K562 (cell line): ENCODE measurements at regions not wholly inside any gene's neighbourhood (a gene's known extent, or its start where the extent isn't known, plus 50 kb on each side); places are given as distances from the start of the nearest gene placed in this dataset.

Source experiments
- ATAC-seq: fragments of 200-7000 bp; cut with Tn5 transposase; 3 replicates; pipeline ENCODE4 v1.9.1; 2020; ENCODE audit warnings: moderate library complexity
- BruUV-seq: library from RNA; stranded (reverse); fragments of 400-500 nt; replicated peaks from 2 replicates; lab custom pipeline; 2021; lab: Mats Ljungman, UMichigan
- CTCF ChIA-PET: fragments of 300-600 bp; formaldehyde crosslinking; extraction: SDS; loops from one replicate; lab custom pipeline; 2021; ENCODE audit warnings: low intra/inter-chr PET ratio; lab: Yijun Ruan, JAX
- POLR2A ChIA-PET: fragments of 300-600, 350-650 bp; sonication (Branson Sonifier 250); formaldehyde crosslinking; extraction: SDS; loops from one replicate; lab custom pipeline; 2021; ENCODE audit warnings: antibody characterized with exemption, inconsistent platforms; lab: Yijun Ruan, JAX
- DNase-seq, 4 experiments: peaks; one replicate each; pipeline versions ENCODE4 v3.0.0 to v3.0.0-alpha.2; 2011 to 2018; ENCODE audit warnings: low spot score in 3 of 4, mixed read lengths in 3 of 4; ENCODE audit errors: extremely low read depth in 1 of 4
- FAIRE-seq: peaks from 2 replicates; lab custom pipeline; 2011; peaks lifted over from hg19 to GRCh38; lab: Jason Lieb, UNC
- H2AFZ ChIP-seq: 2 replicates; pipeline ENCODE4 v1.6.0; 2011; ENCODE audit warnings: low read depth, low read length, control low read depth, inconsistent platforms
- H3K27ac ChIP-seq: fragments of 200-600 bp; 3 replicates; pipeline ENCODE4 v1.8.0; 2011; ENCODE audit warnings: low read depth, mild to moderate bottlenecking, control low read depth, inconsistent platforms, low read length, moderate library complexity, mixed read lengths; ENCODE audit errors: extremely low read depth
- H3K27me3 ChIP-seq, 2 experiments: fragments of 300-600 bp in 1 of 2; 2 replicates in 1 of 2; 3 replicates in 1 of 2; pipeline versions ENCODE4 v1.6.0 to v1.8.0; 2011; ENCODE audit warnings: inconsistent platforms in 2 of 2, low read length in 2 of 2, mild to moderate bottlenecking in 1 of 2, mixed read lengths in 1 of 2, moderate library complexity in 1 of 2; ENCODE audit not compliant: control insufficient read depth in 2 of 2, insufficient read depth in 2 of 2
- H3K36me3 ChIP-seq: fragments of 300-600 bp; 3 replicates; pipeline ENCODE4 v1.8.0; 2011; ENCODE audit warnings: mild to moderate bottlenecking, low read length, inconsistent platforms; ENCODE audit not compliant: control insufficient read depth, insufficient read depth
- H3K4me1 ChIP-seq, 2 experiments: fragments of 200-600 bp in 1 of 2; replicated peaks in 1 of 2; 2 replicates in 1 of 2; 3 replicates in 1 of 2; pipeline versions ENCODE4 v1.5.1 to v1.8.0; 2011; ENCODE audit warnings: inconsistent platforms in 2 of 2, low read length in 2 of 2, mild to moderate bottlenecking in 1 of 2, mixed read lengths in 1 of 2, moderate library complexity in 1 of 2; ENCODE audit not compliant: control insufficient read depth in 2 of 2, insufficient read depth in 2 of 2
- H3K4me2 ChIP-seq: 2 replicates; pipeline ENCODE4 v1.6.1; 2011; ENCODE audit warnings: low read length, control low read depth, inconsistent platforms, mixed read lengths; ENCODE audit not compliant: insufficient read depth
- H3K4me3 ChIP-seq: fragments of 200-600 bp; sonication (generic), shearing (Covaris generic); 2 replicates; pipeline ENCODE4 v1.5.1; 2016; ENCODE audit warnings: control low read depth, inconsistent platforms
- H3K79me2 ChIP-seq: fragments of 200-600 bp; 3 replicates; pipeline ENCODE4 v1.8.0; 2011; ENCODE audit warnings: low read length, inconsistent platforms; ENCODE audit not compliant: control insufficient read depth, insufficient read depth
- H3K9ac ChIP-seq, 2 experiments: 2 replicates each; pipeline versions ENCODE4 v1.6.0 to v1.6.1; 2011; ENCODE audit warnings: low read depth in 2 of 2, low read length in 2 of 2, control low read depth in 1 of 2, inconsistent platforms in 1 of 2, mild to moderate bottlenecking in 1 of 2, mixed read lengths in 1 of 2; ENCODE audit not compliant: insufficient read depth in 1 of 2
- H3K9me1 ChIP-seq: one replicate; pipeline ENCODE4 v1.6.0; 2011; ENCODE audit warnings: inconsistent platforms, mild to moderate bottlenecking, low read length, moderate library complexity; ENCODE audit not compliant: control insufficient read depth, insufficient read depth
- H3K9me3 ChIP-seq: replicated peaks from 2 replicates; pipeline ENCODE4 v1.5.1; 2011; ENCODE audit warnings: low read depth, low read length, inconsistent platforms; ENCODE audit not compliant: control insufficient read depth, insufficient read depth
- H4K20me1 ChIP-seq: replicated peaks from 2 replicates; pipeline ENCODE4 v1.6.1; 2011; ENCODE audit warnings: low read length, inconsistent platforms, mixed read lengths; ENCODE audit not compliant: control insufficient read depth, insufficient read depth
- HCFC1 ChIP-seq: IDR thresholded peaks from 2 replicates; pipeline ENCODE4 v1.6.1; 2012; ENCODE audit warnings: low read depth, low read length, improper control_type of control experiment
- NFYB ChIP-seq: IDR thresholded peaks from 2 replicates; pipeline ENCODE4 v1.6.1; 2011; ENCODE audit warnings: mild to moderate bottlenecking, moderate library complexity; ENCODE audit not compliant: insufficient read length; ENCODE audit errors: extremely low read depth
- SIX5 ChIP-seq, 2 experiments: IDR thresholded peaks; 2 replicates each; pipeline ENCODE4 v1.6.1; 2011; ENCODE audit warnings: low read length in 2 of 2, borderline replicate concordance in 1 of 2, low read depth in 1 of 2, mild to moderate bottlenecking in 1 of 2, moderate library complexity in 1 of 2; ENCODE audit not compliant: insufficient read depth in 1 of 2
- SPI1 ChIP-seq: IDR thresholded peaks from 2 replicates; pipeline ENCODE4 v1.6.1; 2011; ENCODE audit warnings: low read depth, low read length, control low read depth, borderline replicate concordance
- TSC22D4 ChIP-seq: fragments of 450-650 bp; IDR thresholded peaks from 2 replicates; pipeline ENCODE4 v1.6.1; 2016; ENCODE audit warnings: missing genetic modification characterization, missing biosample characterization, control low read depth
- ZNF143 ChIP-seq: sonication (generic); formaldehyde crosslinking; IDR thresholded peaks from 2 replicates; pipeline ENCODE4 v1.9.0; 2022; ENCODE audit warnings: mild to moderate bottlenecking, missing genetic modification reagents
- WGBS: fragments of 100-300 bp; shearing (Covaris generic); methylation state at CpG from one replicate; pipeline ENCODE4 v1.1.6; 2016; ENCODE audit warnings: low coverage, mixed read lengths; ENCODE audit not compliant: insufficient coverage; ENCODE audit errors: missing lambda C conversion rate; 5-methylcytosine and 5-hydroxymethylcytosine counted together
- in situ Hi-C: fragments of 300-500 bp; cut with MboI; formaldehyde crosslinking; loops from 4 replicates; pipeline ENCODE4 v1.15.0; 2018; ENCODE audit warnings: inconsistent platforms, mixed read lengths
- intact Hi-C: fragments of 100-400 bp; cut with micrococcal nuclease; formaldehyde crosslinking; loops from 2 replicates; pipeline ENCODE4 v1.14.2; 2022
- TF ChIP-seq, protein P1 (sequence below): IDR thresholded peaks from 2 replicates; pipeline ENCODE4 v1.6.1; 2014; ENCODE audit warnings: antibody characterized with exemption

DNA sequence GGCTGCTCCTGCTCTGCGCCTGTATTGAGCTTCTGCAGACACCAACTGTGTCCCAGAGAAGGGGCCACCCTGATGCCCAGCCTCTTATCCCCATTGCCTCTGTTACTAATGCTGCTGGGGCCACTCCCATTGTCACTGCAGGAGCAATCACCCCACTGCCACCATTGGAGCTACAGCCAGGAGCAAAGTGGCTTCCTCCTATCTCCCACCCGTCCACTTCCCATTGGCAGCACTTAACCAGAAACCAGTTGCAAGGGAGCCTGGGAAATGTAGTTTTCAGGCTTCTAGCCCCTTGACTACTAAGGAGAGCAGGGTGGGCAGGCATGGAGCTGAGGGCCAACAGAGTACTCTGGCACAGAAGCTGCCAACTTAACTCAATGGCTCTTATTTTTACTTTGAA is 55.9 kb upstream of the KLF13 start:
- TF ChIP-seq SIX5 (IDR thresholded peaks at IDR 0.05; ENCODE audit: borderline replicate concordance in 1 of 2, insufficient read depth in 1 of 2, low read depth in 1 of 2, low read length in 2 of 2): peak; percentile 27 to 43; a peak in 1 of 4 replicates
- TF ChIP-seq TSC22D4: no peak
- TF ChIP-seq ZNF143 (CRISPR knock-in tag): peak; percentile 68
- TF ChIP-seq HCFC1: peak; percentile 78
- TF ChIP-seq NFYB: peak; percentile 3
- TF ChIP-seq, protein P1, sequence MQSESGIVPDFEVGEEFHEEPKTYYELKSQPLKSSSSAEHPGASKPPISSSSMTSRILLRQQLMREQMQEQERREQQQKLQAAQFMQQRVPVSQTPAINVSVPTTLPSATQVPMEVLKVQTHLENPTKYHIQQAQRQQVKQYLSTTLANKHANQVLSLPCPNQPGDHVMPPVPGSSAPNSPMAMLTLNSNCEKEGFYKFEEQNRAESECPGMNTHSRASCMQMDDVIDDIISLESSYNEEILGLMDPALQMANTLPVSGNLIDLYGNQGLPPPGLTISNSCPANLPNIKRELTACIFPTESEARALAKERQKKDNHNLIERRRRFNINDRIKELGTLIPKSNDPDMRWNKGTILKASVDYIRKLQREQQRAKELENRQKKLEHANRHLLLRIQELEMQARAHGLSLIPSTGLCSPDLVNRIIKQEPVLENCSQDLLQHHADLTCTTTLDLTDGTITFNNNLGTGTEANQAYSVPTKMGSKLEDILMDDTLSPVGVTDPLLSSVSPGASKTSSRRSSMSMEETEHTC: no peak
- peak; percentile 40; the same call in 1 of the 2 replicates for TF ChIP-seq SPI1
- H3K27ac ChIP-seq: no peak overlapping the region
- BruUV-seq: no TSS peak
- intact Hi-C loops (no loop called here), in situ Hi-C loops (no loop called here)
- no peaks in the 10 kb centered on the region for H4K20me1 ChIP-seq
- H3K4me3 ChIP-seq: no peak overlapping the region
- POLR2A ChIA-PET: interaction anchor here (0.6 kb wide), 1 partner anchor 18 kb away, joined by 3 read pairs; no protein-coding TSS in a partner anchor
- H2AFZ ChIP-seq: peak overlapping the region; percentile 44; the same call in 1 of the 2 replicates
- DNase-seq: peak in 3 of 4 experiments; percentile 28 to 48 (median 42)
- H3K4me2 ChIP-seq: no peak overlapping the region
- H3K36me3 ChIP-seq: no peaks in the 10 kb centered on the region
- no peaks in the 10 kb centered on the region for H3K9me3 ChIP-seq
- no peak for FAIRE-seq
- H3K79me2 ChIP-seq: no peaks in the 10 kb centered on the region
- CTCF ChIA-PET: interaction anchor here (0.7 kb wide), 1 partner anchor 197 kb away, joined by 3 read pairs; no protein-coding TSS in a partner anchor
- no peaks in the 10 kb centered on the region for H3K9me1 ChIP-seq
- H3K4me1 ChIP-seq: peaks cover 0 to 13% of the 10 kb centered on the region in 2 experiments; a peak in 1 of 5 replicates
- H3K9ac ChIP-seq: no peak overlapping the region
- 13% methylated on average over 2 of the region's 2 CpGs for WGBS
- peak; percentile 59 for ATAC-seq
- H3K27me3 ChIP-seq: peaks cover 0 to 29% of the 10 kb centered on the region in 2 experiments; a peak in 2 of 5 replicates
